Thyroid gland (tissue), 4 donors: ENCODE measurements at regions not wholly inside any gene's neighbourhood (a gene's known extent, or its start where the extent isn't known, plus 50 kb on each side); places are given as distances from the start of the nearest gene placed in this dataset.

Experiments
- POLR2A ChIP-seq, 2 donors: fragments of 450-650 bp; IDR thresholded peaks; one replicate each; pipeline ENCODE4 v1.6.1; 2017; ENCODE audit warnings: antibody characterized with exemption in 2 of 2, mild to moderate bottlenecking in 2 of 2, moderate library complexity in 1 of 2
- TF ChIP-seq, protein P1 (sequence below), 6 experiments: fragments of 200-600 bp in 3 of 6; fragments of 450-650 bp in 3 of 6; sonication (generic) in 3 of 6; IDR thresholded peaks; one replicate each; pipeline ENCODE4 v1.5.1; 2016 to 2019; ENCODE audit warnings: antibody characterized with exemption in 6 of 6, mild to moderate bottlenecking in 2 of 6, inconsistent platforms in 1 of 6, moderate library complexity in 1 of 6

- TF ChIP-seq, protein P1, sequence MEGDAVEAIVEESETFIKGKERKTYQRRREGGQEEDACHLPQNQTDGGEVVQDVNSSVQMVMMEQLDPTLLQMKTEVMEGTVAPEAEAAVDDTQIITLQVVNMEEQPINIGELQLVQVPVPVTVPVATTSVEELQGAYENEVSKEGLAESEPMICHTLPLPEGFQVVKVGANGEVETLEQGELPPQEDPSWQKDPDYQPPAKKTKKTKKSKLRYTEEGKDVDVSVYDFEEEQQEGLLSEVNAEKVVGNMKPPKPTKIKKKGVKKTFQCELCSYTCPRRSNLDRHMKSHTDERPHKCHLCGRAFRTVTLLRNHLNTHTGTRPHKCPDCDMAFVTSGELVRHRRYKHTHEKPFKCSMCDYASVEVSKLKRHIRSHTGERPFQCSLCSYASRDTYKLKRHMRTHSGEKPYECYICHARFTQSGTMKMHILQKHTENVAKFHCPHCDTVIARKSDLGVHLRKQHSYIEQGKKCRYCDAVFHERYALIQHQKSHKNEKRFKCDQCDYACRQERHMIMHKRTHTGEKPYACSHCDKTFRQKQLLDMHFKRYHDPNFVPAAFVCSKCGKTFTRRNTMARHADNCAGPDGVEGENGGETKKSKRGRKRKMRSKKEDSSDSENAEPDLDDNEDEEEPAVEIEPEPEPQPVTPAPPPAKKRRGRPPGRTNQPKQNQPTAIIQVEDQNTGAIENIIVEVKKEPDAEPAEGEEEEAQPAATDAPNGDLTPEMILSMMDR (IDR thresholded peaks at IDR 0.05) = no peak
- TF ChIP-seq POLR2A (IDR thresholded peaks at IDR 0.05) = no peak
These were observed 191.9 kb upstream of the FMN2 start for GRCh38 chr1:239899747-239900146.
